Progenitor cell of endocrine pancreas (in vitro differentiated cells): ENCODE measurements at regions not wholly inside any gene's neighbourhood (a gene's known extent, or its start where the extent isn't known, plus 50 kb on each side); places are given as distances from the start of the nearest gene placed in this dataset.

ENCODE experiments used
- DNase-seq: peaks from one replicate; pipeline ENCODE4 v3.0.0; 2021; ENCODE audit warnings: low spot score; ENCODE audit not compliant: unreplicated experiment
- H3K27ac Mint-ChIP-seq: 2 replicates; pipeline ENCODE4 v1.8.0; 2021; ENCODE audit warnings: mild to moderate bottlenecking, moderate library complexity, mixed read lengths
- H3K27me3 Mint-ChIP-seq: 2 replicates; pipeline ENCODE4 v1.8.0; 2021; ENCODE audit warnings: mixed read lengths
- H3K36me3 Mint-ChIP-seq: 2 replicates; pipeline ENCODE4 v1.8.0; 2022; ENCODE audit warnings: mixed read lengths; ENCODE audit not compliant: insufficient read depth
- H3K4me1 Mint-ChIP-seq: 2 replicates; pipeline ENCODE4 v1.8.0; 2021; ENCODE audit warnings: low read depth, mixed read lengths
- H3K4me3 Mint-ChIP-seq: 2 replicates; pipeline ENCODE4 v1.8.0; 2021; ENCODE audit warnings: low read depth, mild to moderate bottlenecking, moderate library complexity, mixed read lengths
- H3K9me3 Mint-ChIP-seq: 2 replicates; pipeline ENCODE4 v1.8.0; 2021; ENCODE audit warnings: low read depth, mixed read lengths
- CTCF ChIP-seq: fragments of 200-600 bp; sonication (generic); IDR thresholded peaks from one replicate; pipeline ENCODE4 v1.5.0; 2021; ENCODE audit warnings: antibody characterized with exemption, mild to moderate bottlenecking; ENCODE audit not compliant: unreplicated experiment

DNA sequence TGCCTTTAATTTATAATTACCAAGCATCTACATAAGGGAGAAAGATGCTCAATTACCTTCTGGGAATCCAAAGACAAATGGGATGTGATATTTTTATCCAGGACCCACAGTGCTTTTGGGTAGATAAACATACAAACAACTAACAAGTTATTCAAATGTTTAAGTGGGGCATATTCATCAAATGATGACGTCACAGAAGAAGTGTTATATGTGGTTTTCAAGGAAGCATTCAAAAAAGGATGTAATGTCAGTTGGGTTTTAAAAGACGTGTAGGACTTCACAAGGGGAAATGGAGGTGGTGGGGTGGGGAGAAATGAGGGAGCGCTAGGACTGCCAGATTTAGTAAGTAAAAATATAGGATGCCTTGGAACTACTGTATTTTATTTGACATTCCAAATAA lies 915.9 kb downstream of the KCNA4 start:
- H3K27me3 Mint-ChIP-seq = no peaks in the 10 kb centered on the region
- H3K4me3 Mint-ChIP-seq = no peak overlapping the region
- DNase-seq = no peak
- no peak for TF ChIP-seq CTCF
- peaks cover 9% of the 10 kb centered on the region for H3K9me3 Mint-ChIP-seq
- no peaks in the 10 kb centered on the region for H3K36me3 Mint-ChIP-seq
- H3K27ac Mint-ChIP-seq = no peak overlapping the region
- H3K4me1 Mint-ChIP-seq = no peaks in the 10 kb centered on the region

- no peak overlapping the region for H3K4me3 Mint-ChIP-seq
- no peak overlapping the region for H3K27ac Mint-ChIP-seq
These were observed 921.0 kb downstream of the KCNA4 start for GRCh38 chr11:29095821-29096220.

GRCh38 chr11:29093416-29094120 lies 923.3 kb downstream of the KCNA4 start:
- Mint-ChIP-seq H3K4me1 (peaks cover 15% of the 10 kb centered on the region), H3K36me3 (no peaks in the 10 kb centered on the region), H3K27me3 (no peaks in the 10 kb centered on the region), H3K9me3 (no peaks in the 10 kb centered on the region), H3K27ac (peak overlapping the region; percentile 74), H3K4me3 (no peak overlapping the region)
- no peak for DNase-seq
- no peak for TF ChIP-seq CTCF

More at GRCh38 chr11:29095821-29096220, 921.0 kb downstream of the KCNA4 start:
- Mint-ChIP-seq H3K9me3 (no peaks in the 10 kb centered on the region), H3K36me3 (no peaks in the 10 kb centered on the region), H3K27me3 (no peaks in the 10 kb centered on the region), H3K4me1 (peaks cover 15% of the 10 kb centered on the region)
- TF ChIP-seq CTCF = no peak
- DNase-seq = no peak

DNA sequence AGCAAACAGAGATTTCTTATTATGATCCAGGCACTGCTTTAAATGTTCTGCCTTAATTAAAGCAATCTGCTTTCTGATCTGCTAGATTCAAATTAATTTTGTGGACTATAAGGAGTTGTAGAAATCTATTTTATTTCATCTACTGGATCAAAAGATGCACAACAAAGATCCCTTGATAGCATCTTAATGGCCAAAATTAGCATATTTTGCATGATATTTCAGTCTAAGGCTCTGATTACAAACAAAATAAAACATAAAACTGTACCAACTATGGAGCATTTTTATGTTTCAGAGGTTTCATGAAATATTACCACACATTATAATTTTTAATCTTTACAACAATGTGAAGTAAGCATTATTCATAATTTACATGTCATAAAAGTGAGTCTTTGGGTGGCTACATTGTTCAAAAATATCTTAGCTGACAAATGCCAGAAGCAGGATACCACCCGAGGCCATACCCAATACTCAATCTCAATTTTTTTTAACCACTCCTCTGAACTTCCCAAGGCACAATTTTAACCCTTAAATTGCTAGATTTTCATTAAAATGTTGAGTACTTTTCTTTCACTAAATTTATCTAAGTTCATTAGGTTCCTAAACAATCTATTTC lies 929.5 kb downstream of the KCNA4 start:
- Mint-ChIP-seq H3K4me1 (no peaks in the 10 kb centered on the region), H3K27ac (no peak overlapping the region), H3K36me3 (no peaks in the 10 kb centered on the region), H3K9me3 (no peaks in the 10 kb centered on the region), H3K4me3 (no peak overlapping the region), H3K27me3 (no peaks in the 10 kb centered on the region)
- TF ChIP-seq CTCF = no peak
- no peak for DNase-seq

DNA sequence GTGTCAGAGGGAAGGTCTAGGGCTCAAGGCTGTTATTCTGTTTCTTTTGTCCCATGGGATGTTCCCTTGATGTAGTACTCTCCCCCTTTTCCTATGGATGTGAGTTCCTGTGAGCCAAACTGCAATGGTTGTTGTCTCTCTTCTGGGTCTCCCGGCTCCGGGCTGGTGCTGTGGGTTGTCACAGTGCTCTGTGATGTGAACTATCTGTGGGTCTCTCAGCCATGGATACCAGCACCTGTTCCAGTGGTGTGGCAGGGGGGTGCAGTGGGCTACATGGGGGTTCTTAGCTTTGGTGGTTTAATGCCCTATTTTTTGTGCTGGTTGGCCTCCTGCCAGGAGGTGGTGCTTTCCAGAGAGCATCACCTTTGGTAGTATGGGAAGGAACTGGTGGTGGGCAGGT lies 941.1 kb downstream of the KCNA4 start:
- H3K27ac Mint-ChIP-seq = no peak overlapping the region
- no peaks in the 10 kb centered on the region for H3K27me3 Mint-ChIP-seq
- H3K9me3 Mint-ChIP-seq = peaks cover 43% of the 10 kb centered on the region
- H3K36me3 Mint-ChIP-seq = no peaks in the 10 kb centered on the region
- no peak for DNase-seq
- no peak overlapping the region for H3K4me3 Mint-ChIP-seq
- H3K4me1 Mint-ChIP-seq = no peaks in the 10 kb centered on the region
- no peak for TF ChIP-seq CTCF
